Left lung (tissue), 4 donors: ENCODE measurements at regions not wholly inside any gene's neighbourhood (a gene's known extent, or its start where the extent isn't known, plus 50 kb on each side); places are given as distances from the start of the nearest gene placed in this dataset.

Experiments used
- ATAC-seq: fragments of 200-7000 bp; cut with Tn5 transposase; one replicate; pipeline ENCODE4 v1.9.1; 2020; ENCODE audit warnings: moderate library complexity
- DNase-seq, 4 donors: peaks; one replicate each; pipeline ENCODE4 v3.0.0-alpha.2; 2013 to 2020
- H3K27ac ChIP-seq, 2 donors: fragments of 200-600 bp; sonication (generic) in 1 of 2; one replicate each; pipeline versions ENCODE4 v1.5.0 to v1.8.0; 2020 to 2021
- H3K27me3 ChIP-seq, 2 donors: fragments of 200-600 bp; sonication (generic) in 1 of 2; one replicate each; pipeline versions ENCODE4 v1.5.0 to v1.8.0; 2020 to 2021
- H3K36me3 ChIP-seq, 2 donors: fragments of 200-600 bp; sonication (generic) in 1 of 2; one replicate each; pipeline versions ENCODE4 v1.5.0 to v1.8.0; 2020 to 2021
- H3K4me1 ChIP-seq, 2 donors: fragments of 200-600 bp; one replicate each; pipeline ENCODE4 v1.8.0; 2021
- H3K4me3 ChIP-seq, 2 donors: fragments of 200-600 bp; sonication (generic) in 1 of 2; one replicate each; pipeline versions ENCODE4 v1.5.0 to v1.8.0; 2020 to 2021; ENCODE audit warnings: mild to moderate bottlenecking in 1 of 2
- H3K9me3 ChIP-seq, 2 donors: fragments of 200-600 bp; sonication (generic) in 1 of 2; one replicate each; pipeline versions ENCODE4 v1.5.0 to v1.8.0; 2020 to 2021
- intact Hi-C, 2 donors: fragments of 100-400 bp; cut with DNase I; formaldehyde crosslinking; loops; one replicate each; pipeline versions ENCODE4 v1.11.2 to v1.14.2; 2022
- TF ChIP-seq, protein P1 (sequence below), 2 donors: fragments of 200-600 bp; sonication (generic) in 1 of 2; IDR thresholded peaks; one replicate each; pipeline versions ENCODE4 v1.5.0 to v1.8.0; 2021; ENCODE audit warnings: antibody characterized with exemption in 2 of 2
- donor health status: DM: no; HTN: yes; CAD: no.
- donor health status: DM: no; HTN: no; CAD: no.

DNA sequence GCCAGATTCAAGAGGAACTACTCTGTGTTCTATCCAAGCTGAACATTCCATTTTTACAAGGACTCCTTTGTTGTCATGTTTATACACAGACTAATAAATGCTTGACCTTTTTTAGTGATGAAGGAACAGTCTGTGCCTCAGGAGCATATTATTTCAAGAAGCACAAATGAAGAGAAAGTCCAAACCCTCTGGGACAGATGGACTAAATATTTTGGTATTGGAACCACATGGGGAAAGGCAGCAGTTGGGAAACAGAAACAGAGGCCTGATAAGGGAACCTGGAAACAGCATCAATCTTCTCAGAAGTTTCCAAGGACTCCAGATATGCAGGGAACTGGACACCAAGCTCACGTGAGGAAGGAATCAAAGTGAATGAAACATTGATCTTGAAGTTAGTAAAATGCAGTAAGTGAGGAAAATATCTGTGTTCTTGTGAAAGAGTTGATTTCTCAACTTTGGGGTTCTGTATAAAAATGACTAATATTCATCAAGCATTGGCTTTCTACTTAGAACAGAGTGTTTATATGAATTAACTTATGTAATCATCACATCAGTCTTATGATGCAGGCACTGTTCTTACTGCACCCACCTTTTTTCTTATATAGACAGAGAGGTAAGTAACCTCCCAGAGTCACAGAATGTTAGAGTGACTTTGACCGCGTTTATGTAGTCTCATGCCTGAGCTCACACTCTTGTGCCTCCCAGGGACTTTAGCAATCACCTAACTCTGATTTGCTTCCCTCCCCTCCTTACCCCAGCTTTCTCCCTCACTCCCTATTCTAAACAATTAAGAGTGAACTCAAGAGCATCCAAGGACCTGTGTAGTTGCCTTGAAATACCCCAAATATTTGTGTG lies 148.9 kb upstream of the JADE1 start:
- intact Hi-C loops: no loop called here
- ATAC-seq (peak; percentile 43), DNase-seq (no peak)
- H3K27ac ChIP-seq: no peak overlapping the region
- H3K36me3 ChIP-seq: no peaks in the 10 kb centered on the region
- H3K27me3 ChIP-seq: no peaks in the 10 kb centered on the region
- peaks cover 0 to 6% of the 10 kb centered on the region in 2 donors for H3K4me1 ChIP-seq
- H3K4me3 ChIP-seq: no peak overlapping the region
- H3K9me3 ChIP-seq: no peaks in the 10 kb centered on the region
- TF ChIP-seq, protein P1, sequence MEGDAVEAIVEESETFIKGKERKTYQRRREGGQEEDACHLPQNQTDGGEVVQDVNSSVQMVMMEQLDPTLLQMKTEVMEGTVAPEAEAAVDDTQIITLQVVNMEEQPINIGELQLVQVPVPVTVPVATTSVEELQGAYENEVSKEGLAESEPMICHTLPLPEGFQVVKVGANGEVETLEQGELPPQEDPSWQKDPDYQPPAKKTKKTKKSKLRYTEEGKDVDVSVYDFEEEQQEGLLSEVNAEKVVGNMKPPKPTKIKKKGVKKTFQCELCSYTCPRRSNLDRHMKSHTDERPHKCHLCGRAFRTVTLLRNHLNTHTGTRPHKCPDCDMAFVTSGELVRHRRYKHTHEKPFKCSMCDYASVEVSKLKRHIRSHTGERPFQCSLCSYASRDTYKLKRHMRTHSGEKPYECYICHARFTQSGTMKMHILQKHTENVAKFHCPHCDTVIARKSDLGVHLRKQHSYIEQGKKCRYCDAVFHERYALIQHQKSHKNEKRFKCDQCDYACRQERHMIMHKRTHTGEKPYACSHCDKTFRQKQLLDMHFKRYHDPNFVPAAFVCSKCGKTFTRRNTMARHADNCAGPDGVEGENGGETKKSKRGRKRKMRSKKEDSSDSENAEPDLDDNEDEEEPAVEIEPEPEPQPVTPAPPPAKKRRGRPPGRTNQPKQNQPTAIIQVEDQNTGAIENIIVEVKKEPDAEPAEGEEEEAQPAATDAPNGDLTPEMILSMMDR (IDR thresholded peaks at IDR 0.05): no peak

DNA sequence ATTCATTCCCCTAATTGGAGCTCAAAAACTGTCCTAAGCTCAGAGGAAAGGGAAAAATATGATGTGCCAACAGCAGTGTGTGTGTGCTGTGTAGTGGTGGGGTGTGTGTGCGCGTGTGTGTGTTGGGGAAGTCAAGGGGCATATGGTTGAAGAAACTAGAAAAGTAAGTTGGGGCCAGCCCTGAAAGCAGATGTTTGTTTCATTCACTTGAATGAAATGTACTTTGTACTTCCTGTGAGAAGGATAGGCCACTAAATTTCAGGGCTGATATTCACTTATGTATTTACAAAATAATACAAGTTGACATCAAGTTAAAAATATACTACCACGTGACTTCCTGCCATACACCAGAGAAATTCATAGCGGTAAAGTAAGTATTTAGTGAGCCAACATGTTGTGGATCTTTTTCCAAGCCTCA lies 151.3 kb upstream of the JADE1 start:
- DNase-seq (no peak), ATAC-seq (no peak)
- no peak overlapping the region for H3K4me3 ChIP-seq
- TF ChIP-seq, protein P1 (IDR thresholded peaks at IDR 0.05): no peak
- no peak overlapping the region for H3K27ac ChIP-seq
- H3K27me3 ChIP-seq: no peaks in the 10 kb centered on the region
- H3K9me3 ChIP-seq: peaks cover 0 to 12% of the 10 kb centered on the region in 2 donors
- no peaks in the 10 kb centered on the region for H3K36me3 ChIP-seq
- peaks cover 0 to 6% of the 10 kb centered on the region in 2 donors for H3K4me1 ChIP-seq
- intact Hi-C loops: no loop called here

DNA sequence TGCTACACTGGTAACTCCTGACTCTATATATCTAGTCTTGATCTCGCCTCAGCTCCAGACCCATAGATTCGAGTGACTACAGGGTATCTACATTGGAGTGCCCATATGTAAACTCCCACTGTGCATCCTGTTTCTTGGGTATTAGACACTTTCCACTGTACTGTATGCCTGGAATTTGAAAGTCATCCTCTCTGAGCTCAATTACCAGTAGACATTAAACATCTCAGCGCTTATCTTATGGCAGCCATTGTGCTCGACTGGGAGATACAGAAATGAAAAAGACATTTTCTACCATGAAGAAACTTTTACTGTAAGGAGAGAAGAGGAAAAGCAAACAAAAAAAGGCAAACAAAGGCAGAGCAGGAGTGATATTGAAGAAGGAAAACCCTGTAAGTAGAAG lies 151.9 kb upstream of the JADE1 start:
- TF ChIP-seq, protein P1 (IDR thresholded peaks at IDR 0.05): no peak
- Histone ChIP-seq H3K27ac (no peak overlapping the region), H3K36me3 (no peaks in the 10 kb centered on the region), H3K4me3 (no peak overlapping the region), H3K27me3 (no peaks in the 10 kb centered on the region), H3K9me3 (peaks cover 0 to 12% of the 10 kb centered on the region in 2 donors), H3K4me1 (peaks cover 0 to 6% of the 10 kb centered on the region in 2 donors)
- intact Hi-C loops: no loop called here
- ATAC-seq (no peak), DNase-seq (no peak)

DNA sequence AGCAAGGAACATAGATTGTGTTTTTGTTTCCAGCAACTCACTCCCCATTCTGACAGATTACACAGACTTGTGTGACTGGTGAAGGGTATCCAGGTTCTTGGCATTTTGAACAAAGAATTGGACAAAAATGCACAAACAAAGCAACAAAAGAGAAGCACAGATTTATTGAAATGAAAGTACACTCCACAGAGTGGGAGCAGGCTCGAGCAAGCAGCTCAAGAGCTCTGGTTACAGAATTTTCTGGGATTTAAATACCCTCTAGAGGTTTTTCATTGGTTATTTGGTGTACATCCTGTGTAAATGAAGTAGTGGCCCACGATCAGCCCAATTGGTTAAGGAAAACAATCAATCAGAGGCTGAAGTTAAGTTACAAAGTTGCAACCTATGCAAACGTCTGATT lies 155.0 kb upstream of the JADE1 start:
- DNase-seq (no peak), ATAC-seq (no peak)
- intact Hi-C loops: no loop called here
- no peak overlapping the region for H3K4me3 ChIP-seq
- no peak overlapping the region for H3K27ac ChIP-seq
- H3K4me1 ChIP-seq: peaks cover 0 to 6% of the 10 kb centered on the region in 2 donors
- peaks cover 0 to 12% of the 10 kb centered on the region in 2 donors for H3K9me3 ChIP-seq
- no peaks in the 10 kb centered on the region for H3K27me3 ChIP-seq
- no peaks in the 10 kb centered on the region for H3K36me3 ChIP-seq
- TF ChIP-seq, protein P1 (IDR thresholded peaks at IDR 0.05): no peak

DNA sequence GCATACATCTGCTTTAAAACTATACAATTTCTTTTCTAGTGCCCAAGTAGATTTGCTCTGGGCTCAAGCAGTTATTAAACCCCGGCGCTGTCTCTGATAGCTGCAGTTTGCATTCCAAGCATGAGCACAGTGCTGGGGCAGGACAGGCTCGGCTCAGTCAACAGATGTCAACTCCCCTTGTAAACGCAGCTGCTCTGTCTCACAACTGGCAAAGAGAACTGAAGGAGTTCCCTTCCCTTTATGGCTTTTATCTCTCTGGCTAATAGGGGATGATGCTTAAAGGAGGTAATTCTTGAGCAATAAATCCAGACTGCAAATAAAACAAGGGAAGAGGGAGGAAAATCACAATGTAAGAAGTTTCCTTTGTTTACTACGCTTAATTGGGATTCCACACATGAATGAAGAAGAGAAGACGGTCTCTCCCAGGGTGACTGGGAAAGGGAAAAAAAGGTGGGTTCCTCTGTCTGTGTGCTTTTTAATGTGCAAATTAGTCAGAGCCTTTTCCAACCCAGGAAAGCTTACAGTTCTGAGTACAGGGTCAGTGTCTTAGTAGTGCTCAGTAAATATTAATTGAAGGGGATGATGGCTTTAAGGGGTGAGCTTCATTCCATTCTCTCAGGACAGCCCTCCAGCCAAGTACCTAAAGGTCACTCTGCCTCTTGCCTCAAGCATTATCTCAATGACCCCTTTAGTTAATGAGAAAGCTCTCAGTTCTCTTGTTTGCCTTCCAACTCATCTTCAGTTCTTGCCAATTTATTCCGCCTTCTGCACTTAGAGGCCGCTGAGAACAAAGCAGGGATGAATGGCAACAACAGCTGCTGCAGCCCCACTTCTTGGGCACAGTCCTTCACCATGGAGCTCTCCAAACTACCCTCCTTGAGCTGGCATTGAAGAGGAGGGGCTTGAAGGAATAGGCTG lies 155.7 kb upstream of the JADE1 start:
- H3K36me3 ChIP-seq: no peaks in the 10 kb centered on the region
- H3K9me3 ChIP-seq: peaks cover 0 to 12% of the 10 kb centered on the region in 2 donors
- ATAC-seq (peak; percentile 74), DNase-seq (peak in 2 of 4 donors; percentile 33 to 64)
- H3K4me3 ChIP-seq: no peak overlapping the region
- TF ChIP-seq, protein P1 (IDR thresholded peaks at IDR 0.05): no peak
- intact Hi-C loops: no loop called here
- peak overlapping the region in 1 of 2 donors; percentile 6 for H3K27ac ChIP-seq
- peaks cover 0 to 6% of the 10 kb centered on the region in 2 donors for H3K4me1 ChIP-seq
- no peaks in the 10 kb centered on the region for H3K27me3 ChIP-seq
